ENCODE measurements at regions not wholly inside any gene's neighbourhood (a gene's known extent, or its start where the extent isn't known, plus 50 kb on each side); places are given as distances from the start of the nearest gene placed in this dataset.

DNA sequence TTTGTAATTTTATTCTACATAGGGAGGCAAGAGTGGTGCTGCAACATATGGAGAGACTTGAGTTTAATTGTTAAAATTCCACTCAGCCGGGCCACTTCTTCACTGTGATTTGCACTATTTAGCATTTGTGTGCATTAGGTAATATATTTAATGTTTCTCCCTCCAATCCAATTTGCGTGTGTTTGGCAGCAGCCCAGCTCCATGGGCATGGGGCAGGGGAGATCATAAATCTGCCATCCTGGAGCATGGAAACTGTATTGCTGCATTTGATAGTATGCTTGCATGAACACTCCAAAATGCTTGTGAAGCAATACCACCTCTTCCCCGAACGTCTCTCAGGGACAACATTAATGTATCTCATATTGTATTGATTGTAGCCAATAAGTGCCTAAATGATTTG is 339.1 kb upstream of the RBFOX1 start:
- DNase-seq, result no peak

DNA sequence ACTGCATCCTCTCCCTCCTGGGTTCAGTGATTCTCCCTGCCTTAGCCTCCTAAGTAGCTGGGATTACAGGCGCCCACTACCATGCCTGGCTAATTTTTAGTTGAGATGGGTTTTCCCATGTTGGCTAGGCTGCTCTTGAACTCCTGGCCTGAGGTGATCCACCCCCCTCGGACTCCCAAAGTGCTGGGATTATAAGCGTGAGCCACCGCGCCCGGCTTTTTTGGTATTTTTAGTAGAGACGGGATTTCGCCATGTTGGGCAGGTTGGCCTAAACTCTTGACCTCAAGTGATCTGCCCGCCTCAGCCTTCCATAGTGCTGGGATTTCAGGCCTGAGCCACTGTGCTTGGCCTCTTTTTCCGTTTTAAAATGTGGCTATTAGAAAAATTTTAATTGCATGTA is 343.8 kb upstream of the RBFOX1 start:
- no peak for DNase-seq

DNA sequence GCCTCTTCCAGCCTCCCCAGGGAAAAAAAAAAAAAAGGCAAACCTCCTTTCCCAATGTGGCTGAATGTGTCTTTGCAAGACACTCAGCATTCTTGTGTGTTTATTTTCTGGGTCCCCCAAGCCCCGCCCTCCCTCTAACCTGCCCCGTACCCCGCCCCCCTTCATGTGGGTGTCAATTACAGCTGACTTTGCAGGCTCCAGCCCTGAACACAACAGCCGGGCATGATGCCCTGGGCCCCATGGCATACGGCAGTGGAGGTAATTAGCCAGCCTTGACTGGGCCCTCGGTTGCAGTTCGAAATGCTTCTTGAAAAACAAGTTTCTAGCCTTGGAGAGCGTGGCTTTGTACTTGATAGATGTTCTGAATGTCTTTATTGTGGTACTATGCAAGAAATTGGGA is 354.7 kb upstream of the RBFOX1 start:
- DNase-seq, result no peak

DNA sequence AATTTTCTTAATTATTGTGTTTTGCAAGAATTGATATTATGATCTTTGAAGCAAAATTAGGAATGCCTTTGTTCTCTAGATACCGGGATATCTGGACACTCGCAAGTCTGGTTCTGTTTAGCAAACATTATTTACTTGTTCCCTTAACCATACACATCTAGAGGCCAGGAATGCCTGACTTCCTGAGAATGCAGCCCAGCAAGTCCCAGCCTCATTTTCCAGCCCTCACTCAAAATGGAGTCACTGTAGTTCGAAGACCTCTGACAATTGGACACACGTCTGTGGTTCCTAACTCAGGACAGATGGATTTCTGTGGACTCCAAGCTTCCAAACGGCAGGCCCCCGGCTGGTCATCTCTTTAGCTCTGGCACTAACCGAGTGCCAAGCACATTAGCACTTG is 355.4 kb upstream of the RBFOX1 start:
- DNase-seq, result no peak

DNA sequence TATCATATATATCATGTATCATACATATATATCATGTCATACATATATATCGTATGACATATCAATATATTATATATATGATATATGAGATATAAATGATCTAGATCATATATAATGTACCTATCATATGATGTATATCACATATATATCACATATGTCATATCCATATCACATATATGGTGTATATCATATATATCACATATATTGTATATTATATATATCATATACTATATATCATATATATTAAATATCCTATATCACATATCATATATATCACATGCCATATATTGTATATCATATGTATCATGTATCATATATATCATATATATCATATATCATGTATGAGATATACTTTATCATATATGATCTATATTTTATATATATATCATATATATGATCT is 355.9 kb upstream of the RBFOX1 start:
- DNase-seq, result no peak

DNA sequence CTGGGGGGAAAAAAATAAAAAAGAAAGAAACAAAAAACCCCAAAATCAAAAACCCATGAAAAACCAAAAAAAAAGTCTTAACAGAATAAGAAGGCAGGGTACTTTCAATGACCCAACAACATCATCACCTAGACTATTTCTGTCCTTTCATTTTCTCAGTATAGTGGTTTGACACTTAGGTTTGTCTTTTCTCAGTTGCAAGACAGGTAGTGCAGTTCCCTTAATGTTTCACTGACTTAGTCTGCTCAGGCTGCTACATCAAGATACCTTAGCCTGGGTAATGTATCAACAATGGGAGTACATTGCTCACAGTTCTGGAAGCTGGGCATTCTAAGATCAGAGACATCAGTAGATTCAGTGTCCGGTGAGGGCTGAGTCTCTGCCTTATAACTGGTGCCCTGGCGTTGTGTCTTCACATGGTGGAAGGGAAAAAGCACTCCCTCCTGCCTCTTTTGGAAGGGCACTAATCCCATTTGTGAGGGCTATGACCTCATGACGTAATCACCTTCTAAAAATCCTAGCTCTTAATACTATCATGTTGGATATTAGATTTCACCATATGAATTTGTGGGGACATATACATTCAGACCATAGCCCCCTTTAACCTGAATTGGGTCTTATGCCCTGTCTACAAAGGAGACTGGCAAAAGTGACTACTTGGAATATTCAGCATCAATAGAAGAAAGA is 362.3 kb upstream of the RBFOX1 start:
- DNase-seq, result no peak

DNA sequence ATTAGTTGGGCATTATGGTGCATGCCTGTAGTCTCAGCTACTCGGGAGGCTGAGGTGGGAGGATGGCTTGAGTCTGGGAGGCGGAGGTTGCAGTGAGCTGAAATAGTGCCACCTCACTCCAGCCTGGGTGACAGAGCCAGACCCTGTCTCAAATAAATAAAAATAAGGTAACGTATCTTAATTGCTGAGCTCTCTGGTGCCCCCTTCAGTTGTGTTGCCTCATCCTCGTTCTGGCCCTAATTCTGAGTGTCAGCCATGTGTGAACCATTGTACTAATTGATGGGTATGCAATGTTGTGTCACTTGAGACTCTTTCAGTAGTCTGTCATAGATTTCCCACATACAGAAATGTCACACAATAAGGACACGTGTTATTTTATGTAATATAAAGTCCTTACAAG is 363.1 kb upstream of the RBFOX1 start:
- DNase-seq, result no peak

DNA sequence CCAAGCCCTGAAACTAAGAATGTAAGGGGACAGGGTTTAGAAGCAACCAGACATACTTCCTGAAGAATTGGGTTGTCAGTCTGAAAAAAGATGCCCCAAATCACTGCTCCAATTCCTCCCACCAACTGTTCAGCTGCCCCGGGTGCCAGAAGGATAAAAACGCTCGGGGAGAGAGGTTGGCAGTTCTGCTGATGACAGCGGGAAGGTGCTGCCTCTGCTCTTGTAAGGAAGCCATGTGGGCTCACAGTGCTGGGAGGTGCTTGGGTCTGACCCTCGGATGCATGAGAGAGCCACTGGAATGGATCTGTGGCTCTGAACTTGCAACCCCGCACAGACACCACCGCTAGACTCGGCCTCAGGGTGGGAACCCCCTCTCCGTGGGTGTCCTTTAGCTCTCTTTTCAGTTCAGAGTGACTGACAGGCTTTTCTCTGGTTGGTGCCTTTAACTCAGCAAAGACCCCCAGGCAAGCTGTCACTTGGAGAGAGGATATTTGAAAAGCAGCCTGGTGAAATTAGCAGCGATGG is 364.8 kb upstream of the RBFOX1 start:
- DNase-seq, result no peak

DNA sequence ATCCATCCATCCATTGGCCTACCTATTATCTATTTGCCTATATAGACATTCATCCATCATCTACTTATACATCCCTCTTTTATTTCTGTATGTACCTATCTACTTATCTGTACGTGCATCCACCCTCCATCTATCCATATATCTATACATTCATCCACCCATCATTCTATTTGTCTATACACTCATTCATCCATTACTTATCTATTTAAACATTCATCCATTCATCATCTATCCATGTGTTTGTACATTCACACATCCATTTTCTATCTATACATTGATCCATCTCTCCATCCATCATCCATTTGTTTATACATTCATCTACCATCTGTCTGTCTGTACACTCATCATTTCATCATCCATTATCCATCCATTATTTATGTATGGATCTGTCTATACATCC is 365.7 kb upstream of the RBFOX1 start:
- DNase-seq, result no peak

DNA sequence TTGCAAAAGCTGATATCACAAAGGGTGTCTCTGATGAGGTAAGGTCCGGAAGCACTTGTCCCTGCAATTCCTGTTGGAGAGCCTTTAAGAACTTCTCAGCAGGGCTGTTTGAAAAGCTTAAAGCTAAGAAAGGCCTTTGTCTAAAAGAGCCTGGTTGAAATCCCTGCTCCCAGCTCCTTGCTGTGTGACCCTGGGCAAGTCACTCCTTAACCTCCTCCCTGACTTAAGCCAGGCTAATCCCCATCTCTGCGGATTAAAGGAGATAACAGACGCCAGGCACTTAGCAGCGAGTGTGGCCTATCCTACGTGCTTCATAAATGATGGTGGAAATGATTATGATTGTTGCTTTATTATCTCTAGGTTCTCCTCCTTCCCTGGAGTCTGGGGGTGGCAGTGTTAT is 368.0 kb upstream of the RBFOX1 start:
- no peak for DNase-seq

DNA sequence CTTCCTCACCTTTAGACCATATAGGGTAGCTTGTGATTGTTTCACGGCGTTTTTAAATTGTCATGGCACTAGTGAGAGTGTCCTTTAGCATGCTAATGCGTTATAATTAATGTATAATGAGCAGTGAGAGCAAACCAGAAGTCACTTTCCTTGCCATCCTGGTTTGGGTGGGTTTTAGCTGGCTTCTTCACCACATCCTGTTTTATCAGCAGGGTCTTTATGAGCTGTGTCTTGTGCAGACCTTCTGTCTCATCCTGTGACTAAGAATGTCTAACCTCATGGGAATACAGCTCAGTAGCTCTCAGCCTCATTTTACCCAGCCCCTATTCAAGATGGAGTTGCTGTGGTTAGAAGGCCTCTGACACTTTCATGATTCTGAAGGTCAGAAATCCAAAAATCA is 370.9 kb upstream of the RBFOX1 start:
- no peak for DNase-seq

DNA sequence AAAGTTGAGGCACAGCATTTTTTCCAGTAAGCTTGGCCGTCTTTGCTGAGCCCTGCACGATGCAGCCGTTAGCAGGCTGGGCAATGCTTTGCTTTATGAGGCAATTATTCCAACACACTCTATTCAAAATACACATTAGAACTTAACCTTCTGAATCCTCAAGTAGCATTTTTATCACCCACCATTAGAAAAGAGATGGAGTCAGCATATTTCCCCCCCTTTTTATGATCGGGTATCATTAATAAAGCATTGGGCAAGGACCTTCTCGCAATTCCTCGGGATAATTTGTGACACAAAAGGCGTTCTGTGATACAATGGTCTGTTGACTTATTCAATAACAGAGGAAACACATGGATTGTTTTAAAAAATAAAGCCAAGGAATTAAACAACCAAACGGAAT is 374.5 kb upstream of the RBFOX1 start:
- DNase-seq, result no peak

DNA sequence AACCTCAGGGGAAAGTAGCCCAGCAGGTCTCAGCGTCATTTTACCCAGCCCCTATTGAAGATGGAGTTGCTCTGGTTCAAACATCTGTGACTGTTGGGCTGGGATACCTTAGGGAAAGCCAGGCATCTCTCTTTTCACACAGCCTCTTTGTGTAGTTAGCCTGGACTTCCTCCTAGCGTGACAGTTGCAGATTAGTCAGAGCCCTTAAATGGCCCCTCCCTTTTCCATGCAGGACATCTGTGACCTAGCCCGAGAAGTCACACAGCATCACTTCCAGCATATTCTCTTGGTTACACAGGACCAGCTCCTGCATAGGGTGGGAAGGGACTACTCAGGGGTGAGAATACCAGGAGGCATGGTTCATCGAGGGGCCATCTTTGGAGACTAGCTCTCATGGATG is 375.0 kb upstream of the RBFOX1 start:
- no peak for DNase-seq

DNA sequence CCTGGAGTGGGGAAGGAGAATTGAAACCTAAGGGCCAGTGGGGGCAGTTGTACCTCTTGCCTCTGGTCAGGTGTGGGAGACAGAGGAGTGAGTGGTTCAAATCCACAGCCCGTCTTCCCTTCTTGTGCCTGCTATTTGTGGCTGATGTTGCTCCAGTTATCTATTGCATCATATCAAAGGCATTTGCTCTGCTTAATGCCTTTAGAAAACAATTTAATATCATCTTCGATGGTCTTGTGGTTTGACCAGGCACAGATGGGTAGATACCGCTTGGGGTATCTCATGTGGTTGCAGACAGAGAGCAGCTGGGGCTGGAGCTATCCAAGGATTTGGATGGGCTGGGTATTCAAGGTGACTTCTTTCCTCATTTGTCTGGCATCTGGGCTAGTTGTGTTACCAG is 376.1 kb upstream of the RBFOX1 start:
- DNase-seq, result no peak

DNA sequence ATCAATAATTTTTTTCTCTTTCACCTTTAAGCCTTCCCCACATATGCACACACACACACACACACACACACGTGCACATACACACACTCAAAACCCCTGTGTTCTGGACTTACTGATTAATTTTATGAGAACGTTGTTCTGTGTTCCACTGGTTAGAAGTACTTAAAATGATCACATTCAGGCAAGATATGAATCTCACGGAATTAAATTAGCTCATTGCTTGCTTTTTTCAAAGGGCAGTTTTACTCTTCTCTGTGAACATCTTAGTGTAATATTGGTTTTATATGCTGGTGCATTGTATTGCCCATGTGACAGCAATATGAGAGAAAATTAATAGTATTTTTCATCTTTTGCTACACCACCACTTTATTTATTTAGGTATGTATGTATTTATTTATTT is 377.3 kb upstream of the RBFOX1 start:
- DNase-seq, result no peak

DNA sequence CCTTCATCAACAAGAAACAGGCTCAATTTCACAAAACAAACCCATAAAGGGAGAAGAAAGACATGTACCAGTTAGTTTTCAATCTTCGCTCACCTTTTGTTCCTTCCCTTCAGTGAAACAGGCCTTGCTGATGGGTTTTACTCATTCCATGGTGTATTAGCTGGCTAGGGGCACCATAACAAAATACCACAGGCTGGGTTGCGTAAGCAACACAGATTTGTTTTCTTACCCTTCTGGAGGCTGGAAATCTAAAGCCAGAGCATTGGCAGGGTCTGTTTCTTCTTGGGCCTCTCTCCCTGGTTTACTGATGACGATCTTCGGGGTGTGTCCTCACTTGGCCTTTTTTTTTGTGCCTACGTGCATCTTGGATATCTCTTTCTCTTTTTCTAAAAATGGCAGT is 383.4 kb upstream of the RBFOX1 start:
- DNase-seq, result no peak

DNA sequence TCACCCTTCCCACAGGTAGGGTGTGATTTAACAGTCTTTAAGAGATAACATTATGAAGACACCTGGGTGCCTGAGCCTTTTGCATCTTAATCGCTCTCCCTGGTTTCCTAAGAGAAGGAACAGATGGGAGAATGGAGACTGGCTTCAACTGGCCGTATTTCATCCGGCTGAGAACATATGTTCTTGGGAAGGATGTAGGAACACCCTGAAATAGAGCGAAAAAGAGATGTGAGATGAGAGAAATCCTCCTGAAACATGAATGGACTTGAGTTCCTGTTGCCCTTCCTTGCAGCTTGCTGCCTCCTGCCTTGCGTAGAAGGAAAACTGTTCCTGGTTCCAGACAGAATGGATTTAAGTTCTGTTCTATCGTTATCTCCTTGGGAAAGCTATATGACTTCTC is 385.4 kb upstream of the RBFOX1 start:
- no peak for DNase-seq

DNA sequence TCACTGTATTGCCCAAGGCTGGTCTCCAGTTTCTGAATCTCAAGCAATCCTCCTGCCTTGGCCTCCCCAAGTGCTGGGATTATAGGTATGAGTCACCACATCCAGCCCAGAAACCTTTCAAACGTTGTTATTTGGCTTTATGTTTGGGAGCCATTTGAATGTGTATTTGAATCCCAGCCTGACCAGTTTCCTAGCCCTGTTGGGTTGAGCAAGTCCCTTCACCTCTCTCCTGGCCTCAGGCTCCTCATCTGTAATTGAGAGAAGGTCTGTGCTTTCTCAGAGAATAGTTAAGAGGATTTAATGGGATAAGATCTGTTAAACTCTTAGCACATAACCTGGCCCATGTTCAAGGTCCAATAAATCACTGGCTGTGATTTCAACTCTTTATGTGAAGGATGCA is 385.8 kb upstream of the RBFOX1 start:
- DNase-seq, result no peak

DNA sequence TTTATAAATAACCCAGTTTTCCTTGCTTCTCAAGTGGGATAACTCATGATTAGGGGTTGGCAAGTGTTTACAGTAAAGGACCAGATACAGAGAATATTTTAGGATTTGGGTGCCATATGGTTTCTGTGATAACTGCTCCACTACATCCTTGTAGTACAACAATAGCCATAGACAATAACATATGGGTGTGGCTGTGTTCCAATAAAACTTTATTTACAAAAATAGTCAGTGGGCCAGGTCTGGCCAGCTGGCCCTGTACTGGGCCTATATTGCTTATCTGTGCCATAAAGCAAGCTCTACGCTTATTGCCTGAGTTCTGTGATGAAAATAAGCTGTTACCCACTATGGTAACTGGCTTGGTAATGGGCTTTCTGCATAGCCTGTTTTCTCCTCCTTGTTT is 386.5 kb upstream of the RBFOX1 start:
- no peak for DNase-seq

DNA sequence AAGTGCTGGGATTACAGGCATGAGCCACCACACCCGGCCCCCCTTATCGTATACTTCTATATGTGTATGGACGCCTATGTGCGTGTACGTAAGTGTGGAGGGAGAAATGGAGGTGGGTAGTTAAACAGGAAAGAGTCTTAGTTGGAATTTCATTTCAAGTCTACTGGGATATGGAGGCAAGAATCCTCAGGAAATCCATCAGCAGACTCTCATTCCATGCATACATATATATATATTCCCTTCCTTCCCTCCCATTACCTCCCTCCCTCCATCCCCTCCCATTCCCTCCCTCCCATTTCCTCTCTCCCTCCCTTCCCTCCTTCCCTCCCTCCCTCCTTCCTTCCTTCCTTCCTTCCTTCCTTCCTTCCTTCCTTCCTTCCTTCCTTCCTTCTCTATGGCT is 391.7 kb upstream of the RBFOX1 start:
- no peak for DNase-seq

DNA sequence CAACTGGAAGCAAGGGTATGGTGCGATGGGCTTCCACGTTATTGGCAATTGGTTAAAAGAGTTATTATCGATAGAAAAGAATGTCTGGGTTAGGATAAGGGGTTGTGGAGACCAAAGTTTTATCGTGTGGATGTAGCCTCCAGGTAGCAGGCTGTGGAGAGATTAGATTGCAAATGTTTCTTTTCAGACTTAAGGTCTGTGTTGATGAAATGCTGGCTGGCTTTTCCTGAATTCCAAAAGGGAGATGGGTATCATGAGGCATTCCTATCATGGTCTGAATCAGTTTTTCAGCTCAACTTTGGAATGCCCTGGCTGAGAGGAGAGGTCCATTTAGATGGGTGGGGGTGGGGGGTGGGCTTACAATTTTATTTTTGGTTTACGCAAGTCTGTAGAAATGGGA is 395.0 kb upstream of the RBFOX1 start:
- DNase-seq, result no peak

DNA sequence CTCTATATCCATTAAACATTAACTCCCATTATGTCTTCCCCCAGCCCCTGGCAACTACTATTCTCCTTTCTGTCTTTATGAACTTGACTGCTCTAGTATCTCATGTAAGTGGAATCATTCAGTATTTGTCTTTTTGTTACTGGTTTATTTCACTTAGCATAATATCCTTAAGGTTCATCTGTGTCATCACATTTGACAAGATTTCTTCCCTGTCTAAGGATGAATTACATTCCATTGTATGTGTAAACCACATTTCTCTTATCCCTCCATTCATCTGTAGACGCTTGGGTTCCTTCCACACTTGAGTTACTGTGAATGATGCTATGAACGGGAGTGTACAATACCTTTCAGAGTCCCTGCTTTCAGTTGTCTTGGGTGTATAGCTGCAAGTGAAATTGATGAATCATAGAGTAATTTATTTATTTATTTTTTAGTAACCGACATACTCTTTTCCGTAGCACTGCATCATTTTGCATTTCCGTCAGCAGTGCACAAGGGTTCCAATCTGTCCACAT is 399.7 kb upstream of the RBFOX1 start:
- DNase-seq, result no peak

DNA sequence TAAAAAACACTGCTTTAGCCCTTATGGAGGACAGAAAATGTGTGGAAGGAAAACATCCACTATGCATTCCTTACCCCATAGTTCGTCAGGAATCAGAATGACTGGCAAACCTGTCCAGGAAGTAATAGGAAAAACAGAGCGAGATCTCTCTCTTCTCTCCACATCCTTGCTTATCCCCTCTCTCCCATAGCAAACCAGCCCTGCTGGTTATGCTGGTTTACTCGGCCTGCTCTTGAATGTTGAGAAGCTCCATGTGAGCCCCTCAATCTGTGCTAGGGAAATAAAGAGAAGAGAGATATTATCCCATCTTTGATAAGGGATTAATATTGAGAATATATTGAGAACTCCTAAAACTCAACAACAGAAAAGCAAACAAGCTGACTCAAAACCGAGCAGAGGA is 402.8 kb upstream of the RBFOX1 start:
- DNase-seq, result no peak

DNA sequence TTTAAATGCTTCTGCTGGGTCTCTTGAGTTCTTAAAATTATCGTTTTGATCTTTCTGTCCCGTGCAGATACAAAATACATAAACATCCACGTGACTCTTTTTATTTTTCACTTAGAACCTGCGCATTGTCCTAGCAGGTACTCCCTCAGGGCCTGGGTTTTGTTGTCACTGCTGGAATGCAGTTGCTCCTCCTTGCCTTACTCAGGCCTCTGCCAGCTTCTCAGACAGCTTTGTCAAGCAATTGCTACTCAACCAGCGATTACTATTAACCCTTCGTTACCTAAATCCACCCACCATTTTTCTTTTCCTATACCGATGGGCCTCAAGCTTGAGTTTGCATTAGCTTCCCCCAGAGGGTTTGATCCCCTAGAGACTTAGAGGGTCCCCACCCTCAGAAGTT is 405.9 kb upstream of the RBFOX1 start:
- DNase-seq, result no peak

DNA sequence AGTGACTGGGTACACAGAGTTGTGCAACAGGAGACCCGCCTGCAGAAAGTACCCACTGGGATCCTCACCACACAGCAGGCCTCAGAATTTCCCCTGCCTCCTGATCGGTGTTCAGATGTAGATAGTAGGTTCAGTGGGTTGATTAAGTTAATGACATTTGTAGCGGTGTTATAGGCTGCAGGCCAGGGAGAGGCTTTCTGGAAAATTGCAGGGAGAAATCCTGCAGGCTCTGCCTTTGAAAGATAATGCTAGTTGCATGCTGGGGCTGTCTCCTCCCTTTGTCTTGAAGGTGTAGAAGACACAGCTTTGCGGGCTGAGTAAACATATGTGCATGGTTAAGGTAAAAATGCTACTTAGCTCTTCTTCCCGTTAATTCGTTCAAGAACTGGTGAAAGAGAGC is 406.3 kb upstream of the RBFOX1 start:
- no peak for DNase-seq

Data from central memory CD4-positive, alpha-beta T cell (primary cell).